ENCODE measurements at regions not wholly inside any gene's neighbourhood (a gene's known extent, or its start where the extent isn't known, plus 50 kb on each side); places are given as distances from the start of the nearest gene placed in this dataset.

- TF ChIP-seq, protein P1, sequence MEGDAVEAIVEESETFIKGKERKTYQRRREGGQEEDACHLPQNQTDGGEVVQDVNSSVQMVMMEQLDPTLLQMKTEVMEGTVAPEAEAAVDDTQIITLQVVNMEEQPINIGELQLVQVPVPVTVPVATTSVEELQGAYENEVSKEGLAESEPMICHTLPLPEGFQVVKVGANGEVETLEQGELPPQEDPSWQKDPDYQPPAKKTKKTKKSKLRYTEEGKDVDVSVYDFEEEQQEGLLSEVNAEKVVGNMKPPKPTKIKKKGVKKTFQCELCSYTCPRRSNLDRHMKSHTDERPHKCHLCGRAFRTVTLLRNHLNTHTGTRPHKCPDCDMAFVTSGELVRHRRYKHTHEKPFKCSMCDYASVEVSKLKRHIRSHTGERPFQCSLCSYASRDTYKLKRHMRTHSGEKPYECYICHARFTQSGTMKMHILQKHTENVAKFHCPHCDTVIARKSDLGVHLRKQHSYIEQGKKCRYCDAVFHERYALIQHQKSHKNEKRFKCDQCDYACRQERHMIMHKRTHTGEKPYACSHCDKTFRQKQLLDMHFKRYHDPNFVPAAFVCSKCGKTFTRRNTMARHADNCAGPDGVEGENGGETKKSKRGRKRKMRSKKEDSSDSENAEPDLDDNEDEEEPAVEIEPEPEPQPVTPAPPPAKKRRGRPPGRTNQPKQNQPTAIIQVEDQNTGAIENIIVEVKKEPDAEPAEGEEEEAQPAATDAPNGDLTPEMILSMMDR (conservative IDR thresholded peaks at IDR 0.05 in 1 of 2, IDR thresholded peaks at IDR 0.05 in 1 of 2; ENCODE audit: extremely low read depth in 1 of 2, insufficient read depth in 1 of 2, low read depth in 1 of 2, low read length in 2 of 2), result no peak
- TF ChIP-seq EZH2 (IDR thresholded peaks at IDR 0.05; ENCODE audit: borderline replicate concordance, low read length), result no peak
Measured at GRCh38 chr9:102428305-102428704, 566.8 kb upstream of the CYLC2 start.

Data from mammary epithelial cell (primary cell).